OCI-LY7 (cell line): ENCODE measurements at regions not wholly inside any gene's neighbourhood (a gene's known extent, or its start where the extent isn't known, plus 50 kb on each side); places are given as distances from the start of the nearest gene placed in this dataset.

ENCODE experiments used
- BruUV-seq: library from RNA; stranded (reverse); fragments of 400-500 nt; replicated peaks from 2 replicates; lab custom pipeline; 2021; lab: Mats Ljungman, UMichigan
- CTCF ChIA-PET: fragments of 300-600 bp; sonication (Branson Sonifier 250); formaldehyde crosslinking; loops from one replicate; lab custom pipeline; 2022; ENCODE audit warnings: antibody characterized with exemption; ENCODE audit not compliant: unreplicated experiment; lab: Charles Lee
- POLR2A ChIA-PET: fragments of 300-600 bp; sonication (Branson Sonifier 250); formaldehyde crosslinking; loops from one replicate; lab custom pipeline; 2022; ENCODE audit warnings: antibody characterized with exemption; lab: Charles Lee
- DNase-seq: peaks from one replicate; pipeline ENCODE4 v3.0.0-alpha.2; 2015; ENCODE audit warnings: low spot score
- H2AFZ ChIP-seq: fragments of 200-600 bp; sonication (generic), shearing (Covaris generic); 2 replicates; pipeline ENCODE4 v1.6.1; 2014; ENCODE audit warnings: mild to moderate bottlenecking, antibody characterized with exemption, low read length, moderate library complexity
- H3K27ac ChIP-seq: fragments of 200-600 bp; sonication (generic); 2 replicates; pipeline ENCODE4 v1.5.1; 2014; ENCODE audit warnings: mixed run types, low read depth, mild to moderate bottlenecking, moderate library complexity, low read length, inconsistent platforms; ENCODE audit not compliant: poor library complexity, severe bottlenecking
- H3K36me3 ChIP-seq: fragments of 200-600 bp; sonication (generic); 2 replicates; pipeline ENCODE4 v1.6.1; 2014; ENCODE audit warnings: mild to moderate bottlenecking, antibody characterized with exemption, low read length, moderate library complexity, mixed read lengths; ENCODE audit not compliant: insufficient read depth
- H3K4me1 ChIP-seq: fragments of 200-600 bp; sonication (generic); 2 replicates; pipeline ENCODE4 v1.5.1; 2014; ENCODE audit warnings: mild to moderate bottlenecking, low read length; ENCODE audit not compliant: insufficient read depth, poor library complexity, severe bottlenecking
- H3K4me2 ChIP-seq: fragments of 200-600 bp; sonication (generic); 2 replicates; pipeline ENCODE4 v1.6.1; 2014; ENCODE audit warnings: mild to moderate bottlenecking, low read length
- H3K4me3 ChIP-seq: fragments of 200-600 bp; sonication (generic); 2 replicates; pipeline ENCODE4 v1.5.1; 2014; ENCODE audit warnings: mild to moderate bottlenecking, low read depth, low read length; ENCODE audit not compliant: poor library complexity, severe bottlenecking
- H3K79me2 ChIP-seq: fragments of 200-600 bp; sonication (generic); 2 replicates; pipeline ENCODE4 v1.6.1; 2016; ENCODE audit warnings: low read depth, mild to moderate bottlenecking, low read length, moderate library complexity, mixed read lengths; ENCODE audit not compliant: insufficient read depth
- H3K9me2 ChIP-seq: fragments of 200-600 bp; sonication (generic); 2 replicates; pipeline ENCODE4 v1.6.1; 2016; ENCODE audit warnings: mild to moderate bottlenecking, low read length, mixed read lengths; ENCODE audit not compliant: insufficient read depth
- H3K9me3 ChIP-seq: fragments of 200-600 bp; sonication (generic); 2 replicates; pipeline ENCODE4 v1.6.1; 2014; ENCODE audit warnings: mild to moderate bottlenecking, mixed run types, low read length, mixed read lengths
- H4K20me1 ChIP-seq: fragments of 200-600 bp; sonication (generic); 2 replicates; pipeline ENCODE4 v1.6.1; 2014; ENCODE audit warnings: mild to moderate bottlenecking, antibody characterized with exemption, low read length, moderate library complexity, mixed read lengths; ENCODE audit not compliant: insufficient read depth
- CTCF ChIP-seq: fragments of 200-600 bp; sonication (generic); conservative IDR thresholded peaks from 2 replicates; pipeline ENCODE4 v1.5.1; 2014; ENCODE audit warnings: mild to moderate bottlenecking, antibody characterized with exemption, low read length, moderate library complexity, mixed read lengths
- EZH2phosphoT487 ChIP-seq: fragments of 200-600 bp; sonication (generic); IDR thresholded peaks from 2 replicates; pipeline ENCODE4 v1.6.1; 2018; ENCODE audit warnings: low read depth, borderline replicate concordance, mild to moderate bottlenecking, mixed run types, antibody characterized with exemption, low read length, moderate library complexity, mixed read lengths
- intact Hi-C: fragments of 100-400 bp; cut with micrococcal nuclease; formaldehyde crosslinking; loops from one replicate; pipeline ENCODE4 v1.10.0; 2022; ENCODE audit not compliant: unreplicated experiment

DNA sequence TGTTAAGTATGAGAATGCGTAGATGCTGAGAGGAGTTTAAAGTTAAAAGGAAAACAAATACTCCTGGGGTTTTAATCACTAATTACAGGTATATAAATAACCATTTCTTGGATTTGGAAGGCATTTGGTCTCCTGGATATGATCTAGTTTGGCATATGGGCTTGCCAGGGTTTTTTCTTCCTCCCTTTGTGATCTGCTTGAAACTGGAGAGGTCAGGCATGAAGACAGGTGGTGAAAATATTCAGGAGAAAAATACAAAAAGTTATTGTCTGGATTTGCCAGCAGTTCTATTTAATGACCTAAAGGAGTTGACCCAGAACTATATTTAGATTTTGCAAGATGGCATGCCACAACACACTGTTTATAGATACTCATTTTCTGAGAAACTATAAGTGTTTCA lies 136.3 kb downstream of the DIPK2A start:
- Histone ChIP-seq H3K27ac (no peak overlapping the region), H3K9me3 (no peaks in the 10 kb centered on the region), H3K4me2 (no peak overlapping the region), H2AFZ (no peak overlapping the region), H3K79me2 (no peaks in the 10 kb centered on the region), H3K36me3 (no peaks in the 10 kb centered on the region), H4K20me1 (no peaks in the 10 kb centered on the region), H3K4me3 (no peak overlapping the region), H3K4me1 (no peaks in the 10 kb centered on the region), H3K9me2 (0 out of 2 replicates have a peak, but pooled peaks cover 3% of the 10 kb centered on the region)
- no TSS peak for BruUV-seq
- CTCF ChIA-PET: no interaction called here
- intact Hi-C loops: no loop called here
- POLR2A ChIA-PET: no interaction called here
- no peak for DNase-seq
- TF ChIP-seq CTCF (no peak), EZH2phosphoT487 (no peak)

DNA sequence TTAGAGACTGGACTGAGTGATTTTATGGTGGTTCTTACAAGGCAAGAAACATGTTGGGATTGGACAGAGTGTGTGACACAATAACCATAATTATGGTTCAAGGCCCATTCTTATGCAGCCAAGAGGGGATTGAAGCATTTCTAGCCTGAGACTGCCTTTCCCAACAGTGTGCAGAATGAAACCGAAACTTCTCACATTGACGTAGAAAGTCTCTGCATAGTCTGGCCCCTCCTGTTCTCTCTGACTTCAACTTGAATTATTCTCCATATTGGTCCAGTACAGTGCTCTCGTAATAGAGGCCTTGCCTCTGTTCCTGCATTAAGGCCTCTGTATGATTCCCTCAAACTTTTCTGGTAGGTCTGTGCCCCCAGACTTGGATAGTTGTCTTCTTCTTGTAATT lies 138.3 kb downstream of the DIPK2A start:
- intact Hi-C loops: no loop called here
- no peak for DNase-seq

GRCh38 chr3:144112036-144112435 lies 140.4 kb downstream of the DIPK2A start:
- Histone ChIP-seq H3K4me1 (no peaks in the 10 kb centered on the region), H3K27ac (no peak overlapping the region), H3K9me2 (0 out of 2 replicates have a peak, but pooled peaks cover 3% of the 10 kb centered on the region), H3K4me2 (no peak overlapping the region), H3K4me3 (no peak overlapping the region), H3K9me3 (no peaks in the 10 kb centered on the region), H4K20me1 (no peaks in the 10 kb centered on the region), H3K36me3 (no peaks in the 10 kb centered on the region), H3K79me2 (no peaks in the 10 kb centered on the region), H2AFZ (no peak overlapping the region)
- DNase-seq: no peak
- no peak for TF ChIP-seq CTCF
- no peak for TF ChIP-seq EZH2phosphoT487
- no TSS peak for BruUV-seq
- POLR2A ChIA-PET: no interaction called here
- CTCF ChIA-PET: no interaction called here
- intact Hi-C loops: no loop called here

More for the DNA sequence above, 138.3 kb downstream of the DIPK2A start:
- Histone ChIP-seq H3K9me2 (0 out of 2 replicates have a peak, but pooled peaks cover 3% of the 10 kb centered on the region), H3K9me3 (no peaks in the 10 kb centered on the region), H2AFZ (no peak overlapping the region), H3K36me3 (no peaks in the 10 kb centered on the region), H3K4me2 (no peak overlapping the region), H3K4me3 (no peak overlapping the region), H3K79me2 (no peaks in the 10 kb centered on the region), H4K20me1 (no peaks in the 10 kb centered on the region), H3K4me1 (no peaks in the 10 kb centered on the region), H3K27ac (no peak overlapping the region)
- ChIA-PET POLR2A (no interaction called here), CTCF (no interaction called here)
- BruUV-seq: no TSS peak
- TF ChIP-seq CTCF: no peak
- TF ChIP-seq EZH2phosphoT487: no peak
